Hippocampal formation (tissue), 2 donors: ENCODE measurements at regions not wholly inside any gene's neighbourhood (a gene's known extent, or its start where the extent isn't known, plus 50 kb on each side); places are given as distances from the start of the nearest gene placed in this dataset.
"Not testable (repeated sequence)": the region's sequence is repeated elsewhere in the genome, so short reads cannot be mapped to it uniquely, and the experiment has no call there.

Experiments
- DNase-seq, 2 donors: peaks; one replicate each; lab custom pipeline; 2025; lab: John Stamatoyannopoulos, UW

DNA sequence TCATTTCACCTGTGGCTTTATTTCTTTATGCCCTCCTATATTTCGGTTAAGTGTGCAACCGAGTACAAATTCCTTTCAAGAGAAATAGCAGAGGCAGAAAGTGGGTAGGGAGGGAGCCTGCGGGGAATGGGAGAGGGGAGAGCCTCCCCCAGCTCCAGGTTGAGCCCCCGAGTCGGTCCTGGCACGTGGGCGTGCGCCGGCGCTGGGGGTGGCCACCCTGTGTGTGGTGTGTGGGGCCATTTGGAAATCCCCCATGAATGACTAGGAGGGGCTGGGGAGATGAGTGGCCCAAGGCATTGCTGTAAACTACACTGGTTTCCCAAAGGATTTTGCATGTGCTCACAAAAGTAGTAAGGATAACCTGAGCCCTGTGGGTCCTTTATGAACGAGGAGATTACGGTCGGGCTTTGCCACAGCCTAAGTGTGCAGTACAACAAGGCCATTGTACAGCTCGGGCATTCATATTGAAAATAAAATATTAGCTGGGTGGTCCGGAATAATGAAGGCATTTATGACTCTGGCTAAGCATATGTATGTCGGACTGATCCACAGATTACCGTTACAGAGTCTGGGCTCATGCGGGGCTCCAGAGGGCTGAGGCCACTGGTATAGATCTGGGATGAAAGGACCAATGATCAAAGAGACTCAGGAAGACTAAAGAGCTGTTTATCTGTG lies 84.5 kb upstream of the RALGAPA2 start:
- DNase-seq, result no peak

DNA sequence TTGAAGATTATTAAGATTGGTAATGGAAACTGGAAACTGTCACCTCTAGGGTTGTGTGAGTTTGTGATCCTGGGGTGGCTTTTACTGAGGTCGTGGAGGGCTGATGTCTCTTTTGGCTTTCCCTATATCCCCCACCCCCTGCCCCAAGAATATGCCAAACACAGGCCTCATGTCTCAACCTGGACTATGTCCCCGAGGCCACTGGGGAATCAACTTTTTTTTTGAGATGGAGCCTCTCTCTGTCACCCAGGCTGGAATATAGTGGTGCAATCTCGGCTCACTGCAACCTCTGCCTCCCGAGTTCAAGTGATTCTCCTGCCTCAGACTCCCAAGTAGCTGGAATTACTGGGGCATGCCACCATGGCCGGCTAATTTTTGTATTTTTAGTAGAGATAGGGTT lies 83.3 kb upstream of the RALGAPA2 start:
- no peak for DNase-seq

DNA sequence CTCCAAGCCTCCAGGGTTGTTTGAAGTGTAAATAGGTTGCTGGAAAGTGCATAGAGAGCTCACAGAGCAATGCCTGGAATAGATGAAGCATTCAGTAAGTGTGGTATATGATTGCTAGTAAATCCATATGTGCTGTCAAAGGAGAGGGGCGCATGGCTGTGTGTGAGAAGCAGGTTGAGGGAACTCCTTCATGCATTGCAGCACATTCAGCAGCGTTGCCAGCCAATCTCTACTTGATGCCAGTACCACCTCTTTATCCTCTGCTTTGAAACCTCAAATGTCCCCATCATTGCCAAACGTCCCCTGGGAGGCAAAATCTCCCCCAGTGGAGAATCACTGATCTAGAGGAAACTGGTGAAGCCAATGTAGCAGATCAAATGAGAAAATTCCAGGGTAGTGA lies 82.7 kb upstream of the RALGAPA2 start:
- no peak for DNase-seq

DNA sequence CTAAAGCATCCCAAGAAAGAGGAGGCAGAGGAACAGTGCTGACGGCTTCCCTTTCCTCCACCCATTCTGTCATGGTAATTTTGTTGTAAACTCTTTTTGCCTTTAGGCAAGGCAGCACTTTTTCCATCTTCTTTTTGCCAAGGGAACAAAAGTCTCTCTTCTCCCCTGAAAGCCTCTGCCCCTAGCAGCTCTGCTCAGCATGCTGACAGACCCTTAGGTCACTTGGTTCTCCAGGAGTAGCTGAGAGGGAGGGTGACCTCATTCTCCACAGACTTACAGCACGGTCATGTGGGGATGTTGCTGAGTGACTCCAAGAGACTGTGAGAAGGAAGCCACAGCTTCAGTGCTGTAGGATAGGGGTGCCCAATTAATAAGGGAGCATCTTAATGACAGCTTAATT lies 81.1 kb upstream of the RALGAPA2 start:
- DNase-seq, result no peak

DNA sequence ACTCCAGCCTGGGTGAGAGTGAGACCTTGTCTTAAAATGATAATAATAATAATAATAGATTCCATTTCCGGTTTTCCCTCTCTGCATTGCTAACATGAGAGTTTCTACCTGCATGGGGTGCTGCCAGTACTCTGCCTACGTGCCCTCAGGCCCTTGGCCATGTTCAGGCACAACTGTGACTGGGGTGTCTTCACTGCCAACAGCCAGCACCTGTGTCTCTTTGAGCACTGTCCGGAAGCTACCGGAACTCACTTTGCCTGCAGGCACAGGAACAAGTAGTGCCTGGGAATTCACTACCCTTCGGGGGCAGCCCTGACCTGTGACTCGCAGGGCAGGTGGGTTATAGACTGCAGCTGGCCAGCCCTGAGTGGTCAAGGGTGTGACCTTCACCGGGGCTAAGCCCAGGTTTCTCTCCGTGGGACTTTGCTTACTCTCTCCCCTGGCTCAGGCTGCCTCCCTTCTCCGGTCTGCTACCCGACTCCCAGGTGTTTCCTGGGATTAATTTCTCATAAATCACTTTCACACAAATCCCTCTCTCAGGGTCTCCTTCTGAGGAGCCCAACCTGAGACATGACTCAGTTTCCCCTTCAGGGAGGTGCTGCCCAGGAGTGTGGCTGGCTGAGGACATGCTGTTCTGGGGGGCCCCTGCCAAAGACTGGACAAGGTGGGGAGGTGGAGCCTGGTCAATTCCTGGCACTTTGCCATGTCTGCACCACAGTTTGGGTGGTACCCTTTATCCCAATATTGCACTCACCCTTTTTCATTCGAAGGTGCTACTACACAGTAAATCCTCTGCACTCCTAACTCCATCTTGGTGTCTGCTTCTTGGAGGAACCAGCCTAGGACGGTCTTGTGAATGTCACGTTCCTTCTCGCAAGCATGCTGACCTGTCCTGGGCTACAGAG lies 79.5 kb upstream of the RALGAPA2 start:
- DNase-seq, result no peak

DNA sequence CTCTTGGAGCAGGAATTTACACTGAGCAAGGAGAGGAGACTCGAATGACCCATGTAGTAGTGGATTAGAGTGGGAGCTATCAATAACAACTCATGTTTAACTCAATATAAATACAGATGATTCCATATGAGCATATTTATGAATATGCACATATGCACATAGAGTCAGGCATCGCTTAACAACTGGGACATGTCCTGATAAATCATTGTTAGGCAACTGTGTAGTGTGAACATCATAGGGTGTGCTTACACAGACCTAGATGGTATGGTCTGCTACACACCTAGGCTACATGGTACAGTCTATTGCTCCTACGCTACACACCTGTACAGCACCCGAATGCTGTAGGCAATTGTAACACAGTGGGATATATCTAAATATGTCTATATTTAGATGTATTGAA lies 75.9 kb upstream of the RALGAPA2 start:
- DNase-seq, result no peak

DNA sequence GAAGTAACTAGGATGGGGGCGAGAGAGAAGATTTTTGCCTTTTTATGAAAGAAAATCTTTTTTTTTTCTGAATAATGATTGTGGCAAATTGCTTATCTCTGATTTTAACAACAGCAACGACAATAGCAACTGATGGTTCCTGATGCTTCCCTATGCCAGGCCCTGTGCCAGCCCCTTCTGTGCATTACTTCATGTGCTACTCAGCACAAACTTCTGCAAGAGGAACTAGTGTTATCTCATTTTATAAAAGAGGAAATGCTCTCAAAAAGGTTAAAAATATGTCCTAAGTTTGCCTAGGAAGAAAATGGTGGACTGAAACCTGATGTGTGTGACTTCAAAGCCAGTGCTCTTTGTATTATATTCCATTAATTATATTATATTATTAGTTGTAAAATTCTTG lies 74.0 kb upstream of the RALGAPA2 start:
- DNase-seq, result peak in 1 of 2 donors; percentile 3

DNA sequence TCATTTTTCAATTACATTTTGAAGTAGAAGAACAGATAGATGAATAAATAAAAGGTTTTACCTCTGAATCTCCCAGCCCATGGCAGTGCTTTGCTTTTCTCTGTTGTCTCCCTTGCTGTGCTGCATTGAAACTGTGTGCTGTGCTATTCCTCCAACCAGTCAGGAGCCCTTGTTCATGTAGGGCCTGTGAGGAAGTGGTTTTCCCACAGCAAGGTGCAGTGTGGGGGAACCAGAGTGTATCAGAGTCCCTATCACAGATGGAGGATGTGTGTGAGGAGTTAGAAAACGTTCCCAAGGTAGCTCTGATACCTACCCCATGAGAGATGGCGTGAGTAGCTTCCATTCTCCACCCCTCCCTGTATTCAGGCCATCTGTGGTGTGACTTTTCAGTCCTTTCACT lies 72.8 kb upstream of the RALGAPA2 start:
- no peak for DNase-seq

DNA sequence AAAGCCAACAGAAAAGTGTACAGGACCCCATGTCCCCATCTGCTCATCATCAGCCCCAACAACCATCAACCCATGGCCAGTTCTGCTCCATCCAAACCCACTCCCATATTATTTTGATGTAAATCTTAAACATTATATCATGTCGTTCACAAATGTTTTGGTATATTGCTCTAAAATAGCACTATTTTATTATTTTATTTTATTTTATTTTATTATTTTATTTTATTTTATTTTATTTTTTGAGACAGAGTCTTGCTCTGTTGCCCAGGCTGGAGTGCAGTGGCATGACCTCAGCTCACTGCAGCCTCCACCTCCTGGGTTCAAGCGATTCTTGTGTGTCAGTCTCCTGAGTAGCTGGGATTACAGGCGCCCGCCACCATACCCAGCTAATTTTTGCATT lies 72.0 kb upstream of the RALGAPA2 start:
- DNase-seq, result not testable (repeated sequence)

DNA sequence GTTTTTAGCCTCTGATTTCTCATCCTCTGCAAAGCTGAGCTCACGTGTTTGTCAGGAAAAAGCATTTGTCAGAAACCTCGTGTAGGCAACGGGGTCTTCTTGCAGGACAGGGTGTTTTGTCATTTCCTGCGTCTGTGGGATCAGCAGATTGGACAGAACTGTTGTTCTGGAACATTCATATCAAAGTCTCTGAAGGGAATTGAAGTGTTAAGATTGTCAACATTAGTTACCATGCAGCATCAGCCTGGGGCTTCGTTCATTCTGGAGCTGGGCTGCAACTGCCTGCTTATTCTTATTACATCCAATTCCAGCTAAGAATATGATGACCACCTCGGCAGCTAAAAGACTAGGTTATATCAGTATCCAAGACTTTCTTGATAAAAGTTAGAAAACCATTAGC lies 71.0 kb upstream of the RALGAPA2 start:
- no peak for DNase-seq

DNA sequence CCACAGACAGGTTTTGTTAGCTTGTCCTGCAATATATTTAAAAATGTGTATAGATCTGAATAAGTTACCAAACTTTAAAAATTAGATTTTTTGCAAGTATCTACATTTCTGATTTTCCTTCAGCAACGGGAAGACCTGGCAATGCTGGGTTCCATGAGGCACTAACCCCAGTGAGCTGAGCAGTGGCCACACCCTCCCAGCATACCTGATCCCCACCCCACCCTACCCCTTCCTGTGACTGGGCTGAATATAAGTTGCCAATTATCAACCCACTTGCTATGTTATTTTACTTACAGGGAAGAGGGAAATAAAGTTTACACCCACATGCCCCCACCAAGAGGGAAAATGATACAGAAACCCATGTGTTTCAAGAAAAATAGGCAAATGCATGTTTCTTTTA lies 70.3 kb upstream of the RALGAPA2 start:
- no peak for DNase-seq

DNA sequence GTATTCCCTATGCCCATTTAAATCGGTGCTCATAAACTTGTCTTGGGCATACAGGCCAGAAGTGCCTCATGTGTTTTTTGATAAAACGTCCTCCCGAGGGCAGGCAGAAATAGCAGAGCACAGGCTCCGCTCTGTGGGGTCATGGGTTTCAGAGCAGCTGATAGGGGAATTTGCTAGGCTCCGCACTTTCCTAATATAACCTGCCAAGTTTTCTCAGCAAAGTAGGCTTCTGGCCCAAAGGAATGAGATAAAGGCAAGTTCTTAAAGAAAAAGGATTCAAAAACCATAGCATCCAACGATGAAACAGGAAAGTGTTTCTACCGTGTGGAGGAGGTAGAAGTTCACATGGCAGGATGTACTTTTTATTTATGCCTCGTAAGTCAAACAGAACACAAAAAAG lies 69.8 kb upstream of the RALGAPA2 start:
- DNase-seq, result no peak

DNA sequence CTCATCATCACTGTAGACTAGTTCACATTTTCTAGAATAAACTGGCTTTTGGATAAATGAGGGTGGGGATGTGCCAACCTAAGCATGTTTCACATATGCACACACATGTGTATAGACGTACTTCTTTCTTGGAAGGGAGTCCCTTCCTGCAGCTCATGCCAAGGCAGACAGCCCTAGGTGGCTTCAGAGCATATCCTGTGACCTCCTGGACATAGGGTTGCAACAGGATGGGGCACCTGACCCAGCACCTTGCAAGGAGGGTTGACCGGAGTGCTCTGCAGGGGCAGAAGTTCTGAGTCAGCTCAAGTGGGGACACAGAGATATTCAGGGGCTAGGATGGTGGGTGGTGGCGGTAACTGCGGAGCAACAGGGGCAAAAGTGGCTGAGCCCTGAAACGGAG lies 68.6 kb upstream of the RALGAPA2 start:
- DNase-seq, result no peak

DNA sequence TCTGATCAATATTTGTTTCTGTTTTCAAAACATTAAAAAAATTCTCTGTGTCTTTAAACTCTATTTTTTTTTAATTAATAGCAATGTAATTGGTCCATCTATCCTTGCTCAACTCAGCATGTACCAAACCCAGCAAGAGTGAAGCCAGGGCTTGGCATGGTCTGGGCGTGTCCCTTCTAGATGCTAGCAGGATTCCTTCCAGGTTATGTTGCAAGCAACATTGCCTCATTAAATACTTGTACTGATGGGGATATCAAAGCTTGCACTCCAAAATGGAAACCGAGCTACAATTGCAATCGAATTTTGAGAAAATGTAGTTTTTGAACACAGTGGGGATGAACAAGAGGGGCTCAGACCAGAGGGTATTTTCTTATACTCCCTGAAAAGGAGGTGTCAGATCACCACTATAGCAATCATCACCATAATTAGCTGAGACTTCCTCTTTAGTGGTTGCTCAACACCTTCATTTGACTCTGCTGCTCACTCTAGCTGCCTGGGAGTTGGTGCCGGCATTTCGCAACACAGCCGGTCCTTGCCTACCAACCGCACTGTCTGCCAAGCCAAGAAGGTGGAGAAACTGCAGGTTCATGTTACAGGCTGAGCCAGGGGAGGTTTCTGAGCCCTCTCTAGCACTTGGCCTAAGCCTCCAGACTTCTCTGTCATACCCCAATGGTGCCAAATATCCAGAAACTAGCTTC lies 67.8 kb upstream of the RALGAPA2 start:
- DNase-seq, result no peak

DNA sequence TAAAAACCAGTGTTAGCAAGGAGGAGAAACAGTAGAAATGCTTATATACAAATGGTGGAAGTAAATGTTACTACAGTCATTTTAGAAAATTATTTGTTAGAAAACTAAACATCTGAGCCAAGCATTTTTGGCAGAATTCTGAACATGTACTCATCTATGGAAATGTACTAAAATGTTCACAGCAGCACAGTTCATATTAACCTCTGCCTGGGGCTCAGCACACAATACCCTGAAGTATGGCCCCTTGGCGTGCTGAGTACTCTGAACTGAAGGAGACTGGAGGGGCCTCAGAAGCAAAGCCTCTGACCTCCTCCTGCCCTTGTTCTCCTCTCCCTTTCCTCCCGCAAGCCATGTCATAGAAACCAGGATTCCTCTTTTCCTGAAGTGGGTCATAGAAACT lies 66.2 kb upstream of the RALGAPA2 start:
- no peak for DNase-seq

DNA sequence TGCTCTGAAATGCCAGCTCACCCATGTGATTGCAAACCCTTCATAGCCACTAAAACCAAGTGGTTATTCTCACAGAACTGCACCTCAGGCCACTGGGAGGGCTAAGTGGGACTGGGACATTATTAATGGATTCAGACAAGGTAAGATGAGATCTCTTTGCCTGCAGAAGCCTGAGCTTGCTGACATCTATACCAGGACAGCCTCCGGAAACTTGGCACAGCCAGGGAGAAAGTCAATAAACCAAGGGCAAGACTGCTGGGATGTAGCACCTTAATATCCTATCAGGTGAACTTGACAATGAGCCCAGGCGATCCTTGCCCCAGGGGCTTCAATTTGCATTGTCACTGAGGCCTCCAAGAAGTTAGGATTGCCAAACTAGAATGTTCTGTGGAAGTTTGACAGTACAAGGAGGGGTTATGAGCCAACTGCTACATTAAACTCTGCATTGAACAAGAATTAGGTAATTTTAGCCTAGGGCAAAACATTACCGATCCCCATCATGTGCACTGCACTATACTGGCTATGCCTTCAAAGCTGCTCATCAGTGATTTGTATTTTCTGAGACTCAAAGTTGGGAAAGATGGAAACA lies 60.1 kb upstream of the RALGAPA2 start:
- no peak for DNase-seq

DNA sequence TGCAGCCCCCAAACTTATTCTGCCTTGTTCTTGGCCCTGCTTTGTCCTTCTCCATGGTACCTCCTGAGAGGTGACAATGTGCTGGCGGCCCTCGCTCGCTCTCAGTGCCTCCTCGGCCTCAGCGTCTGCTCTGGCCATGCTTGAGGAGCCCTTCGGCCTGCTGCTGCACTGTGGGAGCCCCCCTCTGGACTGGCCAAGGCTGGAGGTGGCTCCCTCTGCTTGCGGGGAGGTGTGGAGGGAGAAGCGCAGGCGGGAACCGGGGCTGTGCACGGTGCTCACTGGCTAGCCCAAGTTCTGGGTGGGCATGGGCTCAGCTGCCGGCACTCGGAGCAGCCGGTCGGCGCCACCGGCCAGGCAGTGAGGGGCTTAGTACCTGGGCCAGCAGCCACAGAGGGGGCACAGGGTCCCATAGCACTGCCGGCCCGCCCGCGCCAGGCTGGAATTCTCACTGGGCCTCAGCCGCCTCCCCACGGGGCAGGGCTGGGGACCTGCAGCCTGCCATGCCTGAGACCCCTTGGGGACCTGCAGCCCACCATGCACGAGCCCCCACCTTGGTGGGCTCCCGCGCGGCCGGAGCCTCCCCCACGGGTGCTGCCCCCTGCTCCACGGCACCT lies 55.9 kb upstream of the RALGAPA2 start:
- no peak for DNase-seq

DNA sequence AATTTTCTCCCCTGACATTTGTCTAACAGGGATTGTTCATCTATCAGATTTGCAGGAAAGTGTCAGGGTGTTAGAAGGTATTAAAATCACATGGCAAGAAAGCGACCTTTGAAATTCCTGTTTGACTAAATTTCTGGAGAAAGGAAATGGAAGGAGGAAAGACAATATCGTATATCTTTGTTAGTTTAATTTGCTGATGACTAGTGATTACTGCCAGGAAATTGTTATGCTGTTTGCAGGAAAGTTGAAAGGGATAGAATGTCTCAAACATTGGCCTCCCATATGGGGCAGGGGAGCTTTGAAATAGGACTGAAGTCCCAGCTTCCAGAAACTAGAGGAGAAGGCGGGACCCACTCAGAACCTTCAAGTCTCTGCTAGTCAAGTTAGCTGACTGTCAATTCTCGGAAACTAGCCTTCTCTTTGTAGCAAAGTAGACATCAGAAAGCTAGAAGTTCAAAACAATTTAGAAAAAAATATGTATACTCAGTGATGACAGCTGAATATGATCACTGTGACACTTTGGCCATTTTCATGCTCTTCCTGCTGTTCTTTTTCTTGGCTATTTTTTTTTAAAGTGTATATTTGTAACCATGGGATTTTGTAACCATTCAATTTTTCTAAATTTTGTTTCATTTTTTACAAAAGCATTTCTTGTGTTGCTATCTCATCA lies 53.4 kb upstream of the RALGAPA2 start:
- no peak for DNase-seq

DNA sequence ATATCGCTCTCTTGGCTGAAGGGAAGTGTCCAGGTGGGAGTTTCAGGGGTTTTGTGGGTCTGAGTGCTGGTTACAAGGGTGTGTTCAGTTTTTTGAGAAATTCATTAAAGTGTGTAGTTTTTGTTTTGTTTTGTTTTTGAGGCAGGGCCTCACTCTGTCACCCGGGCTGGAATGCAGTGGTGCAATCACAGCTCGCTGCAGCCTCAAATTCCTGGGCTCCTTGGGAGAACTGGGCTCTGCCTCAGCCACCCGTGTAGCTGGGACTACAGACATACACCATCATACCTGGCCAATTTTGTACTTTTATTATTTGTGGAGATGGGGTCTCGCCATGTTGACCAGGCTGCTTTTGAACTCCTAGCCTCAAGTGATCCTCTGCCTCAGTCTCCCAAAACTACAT lies 51.2 kb upstream of the RALGAPA2 start:
- DNase-seq, result no peak
